GM12878 (cell line): ENCODE measurements at regions not wholly inside any gene's neighbourhood (a gene's known extent, or its start where the extent isn't known, plus 50 kb on each side); places are given as distances from the start of the nearest gene placed in this dataset.

Source experiments
- ATAC-seq: fragments of 200-7000 bp; cut with Tn5 transposase; 3 replicates; pipeline ENCODE4 v1.9.1; 2020; ENCODE audit warnings: mild to moderate bottlenecking, moderate library complexity
- BruUV-seq: library from RNA; stranded (reverse); fragments of 400-500 nt; replicated peaks from 2 replicates; lab custom pipeline; 2021; lab: Mats Ljungman, UMichigan
- CTCF ChIA-PET: fragments of 300-600 bp; sonication (Branson Sonifier 250); formaldehyde crosslinking; extraction: SDS; loops from one replicate; lab custom pipeline; 2021; ENCODE audit warnings: inconsistent platforms; lab: Yijun Ruan, JAX
- POLR2A ChIA-PET: fragments of 350-600 bp; formaldehyde crosslinking; extraction: SDS; loops from one replicate; lab custom pipeline; 2021; ENCODE audit warnings: inconsistent platforms; lab: Charles Lee
- RAD21 ChIA-PET: fragments of 300-600 bp; sonication (Branson Sonifier 250); formaldehyde crosslinking; loops from one replicate; lab custom pipeline; 2023; ENCODE audit warnings: antibody characterized with exemption; ENCODE audit not compliant: unreplicated experiment; lab: Charles Lee
- SMC1A ChIA-PET: fragments of 300-600 bp; sonication (Branson Sonifier 250); formaldehyde crosslinking; loops from one replicate; lab custom pipeline; 2023; ENCODE audit not compliant: unreplicated experiment, uncharacterized antibody; lab: Charles Lee
- DNase-seq: peaks from one replicate; pipeline ENCODE4 v3.0.0-alpha.2; 2011; ENCODE audit warnings: low read depth, low spot score
- FAIRE-seq: peaks from 3 replicates; lab custom pipeline; 2011; peaks lifted over from hg19 to GRCh38; lab: Jason Lieb, UNC
- H2AFZ ChIP-seq: 2 replicates; pipeline ENCODE4 v1.6.0; 2011; ENCODE audit warnings: low read depth, low read length, control low read depth; ENCODE audit not compliant: control insufficient read depth
- H3K27ac ChIP-seq: 2 replicates; pipeline ENCODE4 v1.5.1; 2011; ENCODE audit warnings: control low read depth; ENCODE audit not compliant: control insufficient read depth, insufficient read depth
- H3K27me3 ChIP-seq, 2 experiments: replicated peaks in 1 of 2; 2 replicates each; pipeline versions ENCODE4 v1.6.0 to v1.6.1; 2011; ENCODE audit warnings: low read length in 1 of 2; ENCODE audit not compliant: control insufficient read depth in 2 of 2, insufficient read depth in 2 of 2
- H3K36me3 ChIP-seq, 2 experiments: 2 replicates each; pipeline ENCODE4 v1.5.1; 2011; ENCODE audit warnings: low read length in 1 of 2; ENCODE audit not compliant: control insufficient read depth in 2 of 2, insufficient read depth in 2 of 2
- H3K4me1 ChIP-seq: 2 replicates; pipeline ENCODE4 v1.6.1; 2011; ENCODE audit warnings: mild to moderate bottlenecking, low read length, moderate library complexity, mixed read lengths; ENCODE audit not compliant: control insufficient read depth, insufficient read depth
- H3K4me2 ChIP-seq: 2 replicates; pipeline ENCODE4 v1.6.0; 2011; ENCODE audit warnings: control low read depth; ENCODE audit not compliant: control insufficient read depth, insufficient read depth
- H3K4me3 ChIP-seq: fragments of 200-600 bp; sonication (generic); 2 replicates; pipeline ENCODE4 v1.5.1; 2016
- H3K79me2 ChIP-seq: 2 replicates; pipeline ENCODE4 v1.6.0; 2011; ENCODE audit warnings: low read length; ENCODE audit not compliant: control insufficient read depth, insufficient read depth
- H3K9ac ChIP-seq: 2 replicates; pipeline ENCODE4 v1.8.0; 2011; ENCODE audit warnings: low read length, control low read depth, mixed read lengths; ENCODE audit not compliant: control insufficient read depth, insufficient read depth
- H3K9me3 ChIP-seq: replicated peaks from 3 replicates; pipeline ENCODE4 v1.5.1; 2011; ENCODE audit warnings: mild to moderate bottlenecking, low read length; ENCODE audit not compliant: control insufficient read depth, insufficient read depth
- H4K20me1 ChIP-seq: 2 replicates; pipeline ENCODE4 v1.6.0; 2011; ENCODE audit not compliant: control insufficient read depth, insufficient read depth
- CBFB ChIP-seq: IDR thresholded peaks from 2 replicates; pipeline ENCODE4 v1.6.1; 2016; ENCODE audit warnings: antibody characterized with exemption, low read depth
- CEBPB ChIP-seq, 2 experiments: fragments of 150-350 bp in 1 of 2; IDR thresholded peaks; 2 replicates each; pipeline ENCODE4 v1.6.1; 2012 to 2014; ENCODE audit warnings: low read depth in 2 of 2, low read length in 2 of 2, borderline replicate concordance in 1 of 2, inconsistent platforms in 1 of 2
- CHD4 ChIP-seq: fragments of 200-600 bp; sonication (generic); IDR thresholded peaks from 2 replicates; pipeline ENCODE4 v1.6.1; 2016; ENCODE audit warnings: mild to moderate bottlenecking
- CREM ChIP-seq: IDR thresholded peaks from 2 replicates; pipeline ENCODE4 v1.6.1; 2014; ENCODE audit warnings: antibody characterized with exemption, low read depth
- STAT1 ChIP-seq: fragments of 450-650 bp; conservative IDR thresholded peaks from 2 replicates; pipeline ENCODE4 v1.6.1; 2014; ENCODE audit warnings: antibody characterized with exemption, mild to moderate bottlenecking
- SUZ12 ChIP-seq: fragments of 200-600 bp; sonication (generic); IDR thresholded peaks from one replicate; pipeline ENCODE4 v1.6.1; 2018; ENCODE audit warnings: antibody characterized with exemption, mild to moderate bottlenecking; ENCODE audit not compliant: unreplicated experiment
- ZNF24 ChIP-seq: fragments of 450-650 bp; IDR thresholded peaks from 2 replicates; pipeline ENCODE4 v1.6.1; 2017; ENCODE audit warnings: antibody characterized with exemption, mild to moderate bottlenecking
- WGBS: methylation state at CpG from one replicate; pipeline ENCODE4 v1.1.6; 2016; ENCODE audit warnings: low lambda C conversion rate; ENCODE audit not compliant: insufficient replicate concordance, insufficient coverage; ENCODE audit errors: missing lambda C conversion rate; 5-methylcytosine and 5-hydroxymethylcytosine counted together
- in situ Hi-C: fragments of 300-500 bp; cut with MboI; formaldehyde crosslinking; loops from 9 replicates; pipeline ENCODE4 v1.14.3; 2018; ENCODE audit warnings: mixed read lengths
- intact Hi-C: fragments of 100-400 bp; cut with micrococcal nuclease; formaldehyde crosslinking; loops from one replicate; pipeline ENCODE4 v1.14.2; 2022; ENCODE audit not compliant: unreplicated experiment
- TF ChIP-seq, protein P1 (sequence below): fragments of 450-650 bp; IDR thresholded peaks from 2 replicates; pipeline ENCODE4 v1.6.1; 2014; ENCODE audit warnings: mild to moderate bottlenecking

DNA sequence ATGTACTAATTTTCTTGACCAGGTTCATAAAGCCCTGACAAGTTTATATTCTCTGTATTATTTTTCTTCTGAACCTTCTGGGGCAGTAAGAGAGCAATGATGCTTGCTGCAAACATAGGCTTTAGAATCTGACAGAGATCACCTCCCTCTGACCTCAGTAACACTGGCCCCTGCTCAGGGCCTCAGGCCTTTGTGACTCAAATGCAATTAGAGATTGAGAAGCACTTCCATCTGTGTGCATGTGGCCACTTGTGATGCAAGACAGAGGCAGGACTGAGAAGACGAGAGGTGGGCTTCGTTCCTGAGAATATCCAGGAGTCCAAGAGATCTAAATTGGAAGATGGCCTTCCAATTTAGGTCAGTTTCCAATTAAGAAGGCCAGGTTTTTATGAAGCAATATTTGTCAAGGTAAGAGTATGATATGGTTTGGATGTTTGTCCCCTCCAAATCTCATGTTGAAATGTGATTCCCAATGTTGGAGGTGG, 82.8 kb upstream of the VEGFC start:
- no TSS peak for BruUV-seq
- no peak overlapping the region for H3K27ac ChIP-seq
- H4K20me1 ChIP-seq: no peaks in the 10 kb centered on the region
- no peak for ATAC-seq
- ChIA-PET SMC1A (no interaction called here), CTCF (interaction anchor here (1.0 kb wide), 1 partner anchor 13 kb away, joined by 3 read pairs; no protein-coding TSS in a partner anchor), RAD21 (no interaction called here), POLR2A (no interaction called here)
- H3K9ac ChIP-seq: no peak overlapping the region
- no peak overlapping the region for H3K4me3 ChIP-seq
- no peaks in the 10 kb centered on the region for H3K79me2 ChIP-seq
- DNase-seq: no peak
- in situ Hi-C loops (no loop called here), intact Hi-C loops (no loop called here)
- no peaks in the 10 kb centered on the region for H3K27me3 ChIP-seq
- H3K4me2 ChIP-seq: no peak overlapping the region
- 3% methylated on average over 2 of the region's 2 CpGs for WGBS
- H3K36me3 ChIP-seq: no peaks in the 10 kb centered on the region
- H3K9me3 ChIP-seq: no peaks in the 10 kb centered on the region
- FAIRE-seq: no peak
- no peaks in the 10 kb centered on the region for H3K4me1 ChIP-seq
- TF ChIP-seq CREM: no peak
- no peak for TF ChIP-seq CBFB
- TF ChIP-seq, protein P1, sequence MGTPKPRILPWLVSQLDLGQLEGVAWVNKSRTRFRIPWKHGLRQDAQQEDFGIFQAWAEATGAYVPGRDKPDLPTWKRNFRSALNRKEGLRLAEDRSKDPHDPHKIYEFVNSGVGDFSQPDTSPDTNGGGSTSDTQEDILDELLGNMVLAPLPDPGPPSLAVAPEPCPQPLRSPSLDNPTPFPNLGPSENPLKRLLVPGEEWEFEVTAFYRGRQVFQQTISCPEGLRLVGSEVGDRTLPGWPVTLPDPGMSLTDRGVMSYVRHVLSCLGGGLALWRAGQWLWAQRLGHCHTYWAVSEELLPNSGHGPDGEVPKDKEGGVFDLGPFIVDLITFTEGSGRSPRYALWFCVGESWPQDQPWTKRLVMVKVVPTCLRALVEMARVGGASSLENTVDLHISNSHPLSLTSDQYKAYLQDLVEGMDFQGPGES: no peak
- no peak for TF ChIP-seq STAT1
- TF ChIP-seq SUZ12: no peak
- TF ChIP-seq CHD4: no peak
- no peak for TF ChIP-seq ZNF24
- TF ChIP-seq CEBPB (IDR thresholded peaks at IDR 0.05; ENCODE audit: borderline replicate concordance in 1 of 2, low read depth in 2 of 2, low read length in 2 of 2): no peak
- no peak overlapping the region for H2AFZ ChIP-seq
